Endothelial cell of umbilical vein (primary cell): ENCODE measurements at regions not wholly inside any gene's neighbourhood (a gene's known extent, or its start where the extent isn't known, plus 50 kb on each side); places are given as distances from the start of the nearest gene placed in this dataset.

Experiments
- BruUV-seq: library from RNA; stranded (reverse); fragments of 400-500 nt; replicated peaks from 2 replicates; lab custom pipeline; 2021; lab: Mats Ljungman, UMichigan
- CTCF ChIA-PET: fragments of 300-600, 350-600 bp; sonication (Branson Sonifier 250); formaldehyde crosslinking; loops from one replicate; lab custom pipeline; 2021; ENCODE audit warnings: antibody characterized with exemption, inconsistent platforms; lab: Charles Lee
- POLR2A ChIA-PET: fragments of 300-600, 350-600 bp; sonication (Branson Sonifier 250); formaldehyde crosslinking; loops from one replicate; lab custom pipeline; 2021; ENCODE audit warnings: antibody characterized with exemption, inconsistent platforms; lab: Charles Lee
- DNase-seq: peaks from one replicate; pipeline ENCODE4 v3.0.0-alpha.2; 2011; ENCODE audit warnings: low read depth, low spot score
- FAIRE-seq: peaks from 2 replicates; lab custom pipeline; 2011; peaks lifted over from hg19 to GRCh38; lab: Jason Lieb, UNC
- H2AFZ ChIP-seq: 2 replicates; pipeline ENCODE4 v1.6.0; 2012; ENCODE audit warnings: low read depth, low read length, control low read depth, inconsistent platforms
- H3K27ac ChIP-seq: 2 replicates; pipeline ENCODE4 v1.5.1; 2011; ENCODE audit warnings: low read depth, mild to moderate bottlenecking, control low read depth, low read length, moderate library complexity; ENCODE audit not compliant: insufficient read depth
- H3K27me3 ChIP-seq, 2 experiments: 2 replicates each; pipeline versions ENCODE4 v1.6.0 to v1.6.1; 2011; ENCODE audit warnings: low read length in 2 of 2, mixed read lengths in 1 of 2; ENCODE audit not compliant: control insufficient read depth in 2 of 2, insufficient read depth in 2 of 2
- H3K36me3 ChIP-seq, 2 experiments: 2 replicates in 1 of 2; 3 replicates in 1 of 2; pipeline ENCODE4 v1.5.1; 2011; ENCODE audit warnings: low read length in 2 of 2, mild to moderate bottlenecking in 1 of 2, moderate library complexity in 1 of 2; ENCODE audit not compliant: control insufficient read depth in 2 of 2, insufficient read depth in 2 of 2; ENCODE audit errors: extremely low read depth in 1 of 2
- H3K4me1 ChIP-seq: 3 replicates; pipeline ENCODE4 v1.5.1; 2011; ENCODE audit warnings: mild to moderate bottlenecking, low read length; ENCODE audit not compliant: control insufficient read depth, insufficient read depth; ENCODE audit errors: extremely low read depth
- H3K4me2 ChIP-seq: 2 replicates; pipeline ENCODE4 v1.6.1; 2011; ENCODE audit warnings: low read length, control low read depth, mixed read lengths; ENCODE audit not compliant: insufficient read depth
- H3K4me3 ChIP-seq, 3 experiments: fragments of 200-600 bp in 1 of 3; sonication (generic), shearing (Covaris generic) in 1 of 3; replicated peaks in 1 of 3; 2 replicates each; pipeline ENCODE4 v1.5.1; 2011 to 2016; ENCODE audit warnings: control low read depth in 3 of 3, low read length in 3 of 3, mild to moderate bottlenecking in 2 of 3, inconsistent platforms in 1 of 3, low read depth in 1 of 3, moderate library complexity in 1 of 3; ENCODE audit not compliant: insufficient read depth in 1 of 3
- H3K79me2 ChIP-seq: 2 replicates; pipeline ENCODE4 v1.6.0; 2012; ENCODE audit warnings: low read length, inconsistent platforms; ENCODE audit not compliant: control insufficient read depth, insufficient read depth
- H3K9ac ChIP-seq: replicated peaks from 2 replicates; pipeline ENCODE3; 2011; ENCODE audit warnings: low read length, control low read depth; ENCODE audit not compliant: insufficient read depth; ENCODE audit errors: extremely low read depth
- H3K9me1 ChIP-seq: replicated peaks from 3 replicates; pipeline ENCODE4 v1.6.0; 2011; ENCODE audit warnings: mild to moderate bottlenecking, low read length; ENCODE audit not compliant: control insufficient read depth, insufficient read depth; ENCODE audit errors: extremely low read depth
- H3K9me3 ChIP-seq: replicated peaks from 2 replicates; pipeline ENCODE4 v1.5.1; 2012; ENCODE audit warnings: low read length, inconsistent platforms; ENCODE audit not compliant: control insufficient read depth, insufficient read depth
- H4K20me1 ChIP-seq: replicated peaks from 2 replicates; pipeline ENCODE3; 2011; ENCODE audit warnings: mild to moderate bottlenecking, low read length; ENCODE audit not compliant: control insufficient read depth, insufficient read depth; ENCODE audit errors: extremely low read depth
- CTCF ChIP-seq, 2 donors: IDR thresholded peaks; 1 replicate in 1 of 2; 2 replicates in 1 of 2; pipeline ENCODE4 v1.5.1; 2011; ENCODE audit warnings: low read length in 2 of 2, mild to moderate bottlenecking in 2 of 2, moderate library complexity in 2 of 2, control low read depth in 1 of 2, inconsistent platforms in 1 of 2, low read depth in 1 of 2; ENCODE audit not compliant: insufficient read depth in 1 of 2; ENCODE audit errors: extremely low read depth in 1 of 2
- EZH2 ChIP-seq: IDR thresholded peaks from 2 replicates; pipeline ENCODE4 v1.6.1; 2012; ENCODE audit warnings: borderline replicate concordance, low read depth, mild to moderate bottlenecking, moderate library complexity, low read length, inconsistent platforms; ENCODE audit not compliant: severe bottlenecking
- FOS ChIP-seq: IDR thresholded peaks from 2 replicates; pipeline ENCODE4 v1.6.1; 2011; ENCODE audit warnings: mild to moderate bottlenecking, low read length, moderate library complexity, borderline replicate concordance; ENCODE audit not compliant: insufficient read depth
- GATA2 ChIP-seq: IDR thresholded peaks from 2 replicates; pipeline ENCODE4 v1.7.0; 2011; ENCODE audit warnings: low read depth, mild to moderate bottlenecking, moderate library complexity, mixed read lengths, low read length; ENCODE audit not compliant: insufficient read length, insufficient read depth
- JUN ChIP-seq: IDR thresholded peaks from 2 replicates; pipeline ENCODE4 v1.6.1; 2011; ENCODE audit warnings: borderline replicate concordance, low read depth; ENCODE audit not compliant: insufficient read length, insufficient read depth
- MAX ChIP-seq: IDR thresholded peaks from 2 replicates; pipeline ENCODE4 v1.6.1; 2011; ENCODE audit not compliant: insufficient read depth, insufficient read length
- MYC ChIP-seq: IDR thresholded peaks from one replicate; pipeline ENCODE4 v1.6.1; 2011; ENCODE audit warnings: mild to moderate bottlenecking, low read depth, low read length
- POLR2A ChIP-seq: IDR thresholded peaks from 2 replicates; pipeline ENCODE4 v1.6.1; 2012; ENCODE audit warnings: low read depth, mild to moderate bottlenecking, control low read depth, low read length
- POLR2AphosphoS5 ChIP-seq: IDR thresholded peaks from 2 replicates; pipeline ENCODE4 v1.6.1; 2012; ENCODE audit warnings: low read depth, mild to moderate bottlenecking, control low read depth, low read length, moderate library complexity; ENCODE audit not compliant: insufficient read depth
- dilution Hi-C: fragments of 300-500 bp; cut with MboI; formaldehyde crosslinking; loops from one replicate; pipeline ENCODE4 v1.15.0; 2019; ENCODE audit warnings: low sequenced_read_pairs; ENCODE audit not compliant: extremely low pct_ligation_motif_present
- intact Hi-C: fragments of 100-400 bp; cut with micrococcal nuclease; formaldehyde crosslinking; loops from one replicate; pipeline ENCODE4 v1.10.0; 2022

GRCh38 chr10:2856598-2856997 lies 210.8 kb upstream of the PFKP start:
- Histone ChIP-seq H3K4me1 (no peaks in the 10 kb centered on the region), H3K4me2 (no peak overlapping the region), H3K36me3 (no peaks in the 10 kb centered on the region), H3K79me2 (no peaks in the 10 kb centered on the region), H3K27me3 (peaks cover 0 to 2% of the 10 kb centered on the region in 2 experiments), H3K9me1 (no peaks in the 10 kb centered on the region), H2AFZ (no peak overlapping the region), H3K27ac (no peak overlapping the region), H3K9ac (no peak overlapping the region), H4K20me1 (no peaks in the 10 kb centered on the region), H3K9me3 (no peaks in the 10 kb centered on the region), H3K4me3 (no peak overlapping the region)
- ChIA-PET POLR2A (no interaction called here), CTCF (no interaction called here)
- DNase-seq (no peak), FAIRE-seq (no peak)
- BruUV-seq = no TSS peak
- no peak for TF ChIP-seq MAX
- TF ChIP-seq POLR2AphosphoS5 = no peak
- TF ChIP-seq GATA2 = no peak
- TF ChIP-seq JUN = no peak
- no peak for TF ChIP-seq MYC
- TF ChIP-seq EZH2 = no peak
- TF ChIP-seq FOS = no peak
- TF ChIP-seq CTCF (IDR thresholded peaks at IDR 0.05; ENCODE audit: extremely low read depth in 1 of 2, insufficient read depth in 1 of 2, low read depth in 1 of 2, low read length in 2 of 2) = no peak
- TF ChIP-seq POLR2A = no peak
- intact Hi-C loops = no loop called here
- dilution Hi-C loops = no loop called here
